Endothelial cell of umbilical vein (primary cell): ENCODE measurements at regions not wholly inside any gene's neighbourhood (a gene's known extent, or its start where the extent isn't known, plus 50 kb on each side); places are given as distances from the start of the nearest gene placed in this dataset.

Experiments used
- EZH2 ChIP-seq: IDR thresholded peaks from 2 replicates; pipeline ENCODE4 v1.6.1; 2012; ENCODE audit warnings: borderline replicate concordance, low read depth, mild to moderate bottlenecking, moderate library complexity, low read length, inconsistent platforms; ENCODE audit not compliant: severe bottlenecking
- FOS ChIP-seq: IDR thresholded peaks from 2 replicates; pipeline ENCODE4 v1.6.1; 2011; ENCODE audit warnings: mild to moderate bottlenecking, low read length, moderate library complexity, borderline replicate concordance; ENCODE audit not compliant: insufficient read depth
- GATA2 ChIP-seq: IDR thresholded peaks from 2 replicates; pipeline ENCODE4 v1.7.0; 2011; ENCODE audit warnings: low read depth, mild to moderate bottlenecking, moderate library complexity, mixed read lengths, low read length; ENCODE audit not compliant: insufficient read length, insufficient read depth
- JUN ChIP-seq: IDR thresholded peaks from 2 replicates; pipeline ENCODE4 v1.6.1; 2011; ENCODE audit warnings: borderline replicate concordance, low read depth; ENCODE audit not compliant: insufficient read length, insufficient read depth
- MYC ChIP-seq: IDR thresholded peaks from one replicate; pipeline ENCODE4 v1.6.1; 2011; ENCODE audit warnings: mild to moderate bottlenecking, low read depth, low read length
- POLR2A ChIP-seq: IDR thresholded peaks from 2 replicates; pipeline ENCODE4 v1.6.1; 2012; ENCODE audit warnings: low read depth, mild to moderate bottlenecking, control low read depth, low read length
- POLR2AphosphoS5 ChIP-seq: IDR thresholded peaks from 2 replicates; pipeline ENCODE4 v1.6.1; 2012; ENCODE audit warnings: low read depth, mild to moderate bottlenecking, control low read depth, low read length, moderate library complexity; ENCODE audit not compliant: insufficient read depth
- TF ChIP-seq, protein P1 (sequence below): IDR thresholded peaks from 2 replicates; pipeline ENCODE4 v1.6.1; 2011; ENCODE audit not compliant: insufficient read depth, insufficient read length
- TF ChIP-seq, protein P2 (sequence below), 2 donors: IDR thresholded peaks; 1 replicate in 1 of 2; 2 replicates in 1 of 2; pipeline ENCODE4 v1.5.1; 2011; ENCODE audit warnings: low read length in 2 of 2, mild to moderate bottlenecking in 2 of 2, moderate library complexity in 2 of 2, control low read depth in 1 of 2, inconsistent platforms in 1 of 2, low read depth in 1 of 2; ENCODE audit not compliant: insufficient read depth in 1 of 2; ENCODE audit errors: extremely low read depth in 1 of 2

DNA sequence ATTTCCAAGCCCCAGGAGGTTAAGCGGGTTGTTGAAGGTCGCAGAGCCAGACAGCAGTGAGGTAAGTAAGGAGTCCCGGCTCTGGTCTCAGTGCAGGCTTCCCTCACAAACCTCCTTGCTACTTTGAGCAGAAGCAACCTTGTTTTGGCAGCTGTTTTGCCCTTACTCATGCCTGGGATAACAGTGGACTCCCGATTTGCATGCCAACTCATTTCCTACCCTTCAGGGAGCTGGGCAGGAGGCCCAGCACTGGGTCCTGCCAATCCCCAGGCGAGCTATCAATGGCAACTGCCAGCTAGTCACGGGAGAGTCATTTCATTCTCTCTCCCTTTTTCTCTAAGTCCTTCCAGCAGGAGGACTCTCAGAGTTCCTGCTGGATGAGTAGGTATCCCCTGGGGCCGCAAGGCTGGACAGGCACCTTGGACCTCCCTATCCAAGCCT lies 72.0 kb upstream of the KSR1 start:
- TF ChIP-seq, protein P1, sequence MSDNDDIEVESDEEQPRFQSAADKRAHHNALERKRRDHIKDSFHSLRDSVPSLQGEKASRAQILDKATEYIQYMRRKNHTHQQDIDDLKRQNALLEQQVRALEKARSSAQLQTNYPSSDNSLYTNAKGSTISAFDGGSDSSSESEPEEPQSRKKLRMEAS: no peak
- TF ChIP-seq, protein P2, sequence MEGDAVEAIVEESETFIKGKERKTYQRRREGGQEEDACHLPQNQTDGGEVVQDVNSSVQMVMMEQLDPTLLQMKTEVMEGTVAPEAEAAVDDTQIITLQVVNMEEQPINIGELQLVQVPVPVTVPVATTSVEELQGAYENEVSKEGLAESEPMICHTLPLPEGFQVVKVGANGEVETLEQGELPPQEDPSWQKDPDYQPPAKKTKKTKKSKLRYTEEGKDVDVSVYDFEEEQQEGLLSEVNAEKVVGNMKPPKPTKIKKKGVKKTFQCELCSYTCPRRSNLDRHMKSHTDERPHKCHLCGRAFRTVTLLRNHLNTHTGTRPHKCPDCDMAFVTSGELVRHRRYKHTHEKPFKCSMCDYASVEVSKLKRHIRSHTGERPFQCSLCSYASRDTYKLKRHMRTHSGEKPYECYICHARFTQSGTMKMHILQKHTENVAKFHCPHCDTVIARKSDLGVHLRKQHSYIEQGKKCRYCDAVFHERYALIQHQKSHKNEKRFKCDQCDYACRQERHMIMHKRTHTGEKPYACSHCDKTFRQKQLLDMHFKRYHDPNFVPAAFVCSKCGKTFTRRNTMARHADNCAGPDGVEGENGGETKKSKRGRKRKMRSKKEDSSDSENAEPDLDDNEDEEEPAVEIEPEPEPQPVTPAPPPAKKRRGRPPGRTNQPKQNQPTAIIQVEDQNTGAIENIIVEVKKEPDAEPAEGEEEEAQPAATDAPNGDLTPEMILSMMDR (IDR thresholded peaks at IDR 0.05; ENCODE audit: extremely low read depth in 1 of 2, insufficient read depth in 1 of 2, low read depth in 1 of 2, low read length in 2 of 2): no peak
- TF ChIP-seq POLR2AphosphoS5 (peak; percentile 93), POLR2A (peak; percentile 63), EZH2 (no peak), MYC (no peak), FOS (peak; percentile 92), GATA2 (peak; percentile 69), JUN (peak; percentile 71)
